K562 (cell line): ENCODE measurements at regions not wholly inside any gene's neighbourhood (a gene's known extent, or its start where the extent isn't known, plus 50 kb on each side); places are given as distances from the start of the nearest gene placed in this dataset.

ENCODE experiments used
- ATAC-seq: fragments of 200-7000 bp; cut with Tn5 transposase; 3 replicates; pipeline ENCODE4 v1.9.1; 2020; ENCODE audit warnings: moderate library complexity
- BruUV-seq: library from RNA; stranded (reverse); fragments of 400-500 nt; replicated peaks from 2 replicates; lab custom pipeline; 2021; lab: Mats Ljungman, UMichigan
- CTCF ChIA-PET: fragments of 300-600 bp; formaldehyde crosslinking; extraction: SDS; loops from one replicate; lab custom pipeline; 2021; ENCODE audit warnings: low intra/inter-chr PET ratio; lab: Yijun Ruan, JAX
- POLR2A ChIA-PET: fragments of 300-600, 350-650 bp; sonication (Branson Sonifier 250); formaldehyde crosslinking; extraction: SDS; loops from one replicate; lab custom pipeline; 2021; ENCODE audit warnings: antibody characterized with exemption, inconsistent platforms; lab: Yijun Ruan, JAX
- DNase-seq, 4 experiments: peaks; one replicate each; pipeline versions ENCODE4 v3.0.0 to v3.0.0-alpha.2; 2011 to 2018; ENCODE audit warnings: low spot score in 3 of 4, mixed read lengths in 3 of 4; ENCODE audit errors: extremely low read depth in 1 of 4
- FAIRE-seq: peaks from 2 replicates; lab custom pipeline; 2011; peaks lifted over from hg19 to GRCh38; lab: Jason Lieb, UNC
- H2AFZ ChIP-seq: 2 replicates; pipeline ENCODE4 v1.6.0; 2011; ENCODE audit warnings: low read depth, low read length, control low read depth, inconsistent platforms
- H3K27ac ChIP-seq: fragments of 200-600 bp; 3 replicates; pipeline ENCODE4 v1.8.0; 2011; ENCODE audit warnings: low read depth, mild to moderate bottlenecking, control low read depth, inconsistent platforms, low read length, moderate library complexity, mixed read lengths; ENCODE audit errors: extremely low read depth
- H3K27me3 ChIP-seq, 2 experiments: fragments of 300-600 bp in 1 of 2; 2 replicates in 1 of 2; 3 replicates in 1 of 2; pipeline versions ENCODE4 v1.6.0 to v1.8.0; 2011; ENCODE audit warnings: inconsistent platforms in 2 of 2, low read length in 2 of 2, mild to moderate bottlenecking in 1 of 2, mixed read lengths in 1 of 2, moderate library complexity in 1 of 2; ENCODE audit not compliant: control insufficient read depth in 2 of 2, insufficient read depth in 2 of 2
- H3K36me3 ChIP-seq: fragments of 300-600 bp; 3 replicates; pipeline ENCODE4 v1.8.0; 2011; ENCODE audit warnings: mild to moderate bottlenecking, low read length, inconsistent platforms; ENCODE audit not compliant: control insufficient read depth, insufficient read depth
- H3K4me1 ChIP-seq, 2 experiments: fragments of 200-600 bp in 1 of 2; replicated peaks in 1 of 2; 2 replicates in 1 of 2; 3 replicates in 1 of 2; pipeline versions ENCODE4 v1.5.1 to v1.8.0; 2011; ENCODE audit warnings: inconsistent platforms in 2 of 2, low read length in 2 of 2, mild to moderate bottlenecking in 1 of 2, mixed read lengths in 1 of 2, moderate library complexity in 1 of 2; ENCODE audit not compliant: control insufficient read depth in 2 of 2, insufficient read depth in 2 of 2
- H3K4me2 ChIP-seq: 2 replicates; pipeline ENCODE4 v1.6.1; 2011; ENCODE audit warnings: low read length, control low read depth, inconsistent platforms, mixed read lengths; ENCODE audit not compliant: insufficient read depth
- H3K4me3 ChIP-seq: fragments of 200-600 bp; sonication (generic), shearing (Covaris generic); 2 replicates; pipeline ENCODE4 v1.5.1; 2016; ENCODE audit warnings: control low read depth, inconsistent platforms
- H3K79me2 ChIP-seq: fragments of 200-600 bp; 3 replicates; pipeline ENCODE4 v1.8.0; 2011; ENCODE audit warnings: low read length, inconsistent platforms; ENCODE audit not compliant: control insufficient read depth, insufficient read depth
- H3K9ac ChIP-seq, 2 experiments: 2 replicates each; pipeline versions ENCODE4 v1.6.0 to v1.6.1; 2011; ENCODE audit warnings: low read depth in 2 of 2, low read length in 2 of 2, control low read depth in 1 of 2, inconsistent platforms in 1 of 2, mild to moderate bottlenecking in 1 of 2, mixed read lengths in 1 of 2; ENCODE audit not compliant: insufficient read depth in 1 of 2
- H3K9me1 ChIP-seq: one replicate; pipeline ENCODE4 v1.6.0; 2011; ENCODE audit warnings: inconsistent platforms, mild to moderate bottlenecking, low read length, moderate library complexity; ENCODE audit not compliant: control insufficient read depth, insufficient read depth
- H3K9me3 ChIP-seq: replicated peaks from 2 replicates; pipeline ENCODE4 v1.5.1; 2011; ENCODE audit warnings: low read depth, low read length, inconsistent platforms; ENCODE audit not compliant: control insufficient read depth, insufficient read depth
- H4K20me1 ChIP-seq: replicated peaks from 2 replicates; pipeline ENCODE4 v1.6.1; 2011; ENCODE audit warnings: low read length, inconsistent platforms, mixed read lengths; ENCODE audit not compliant: control insufficient read depth, insufficient read depth
- CBX8 ChIP-seq: fragments of 200-600 bp; sonication (generic); IDR thresholded peaks from 2 replicates; pipeline ENCODE4 v1.6.1; 2012; ENCODE audit warnings: borderline replicate concordance, mixed run types, low read depth, mild to moderate bottlenecking, moderate library complexity, mixed read lengths, low read length, control low read depth, inconsistent platforms; ENCODE audit not compliant: poor library complexity, severe bottlenecking; ENCODE audit errors: extremely low read depth
- FOXP4 ChIP-seq: sonication (generic); formaldehyde crosslinking; IDR thresholded peaks from 2 replicates; pipeline ENCODE4 v1.8.0; 2022; ENCODE audit warnings: mild to moderate bottlenecking, missing genetic modification reagents, borderline replicate concordance
- GTF2A2 ChIP-seq: IDR thresholded peaks from 2 replicates; pipeline ENCODE4 v1.6.1; 2016; ENCODE audit warnings: mild to moderate bottlenecking, missing genetic modification characterization, missing compliant biosample characterization
- HIVEP1 ChIP-seq: fragments of 250-450 bp; sonication (Bioruptor Pico); IDR thresholded peaks from 2 replicates; pipeline ENCODE4 v1.4.0; 2020; ENCODE audit warnings: mild to moderate bottlenecking
- KLF1 ChIP-seq: fragments of 450-650 bp; IDR thresholded peaks from 2 replicates; pipeline ENCODE4 v1.6.1; 2016; ENCODE audit warnings: missing genetic modification characterization, missing compliant biosample characterization
- MCM2 ChIP-seq: fragments of 450-650 bp; IDR thresholded peaks from 2 replicates; pipeline ENCODE4 v1.6.1; 2017; ENCODE audit warnings: low read depth, mild to moderate bottlenecking
- PCBP1 ChIP-seq: fragments of 200-400 bp; formaldehyde crosslinking; IDR thresholded peaks from 2 replicates; pipeline ENCODE4 v1.6.1; 2018; ENCODE audit warnings: mild to moderate bottlenecking, low read depth, low read length; ENCODE audit not compliant: poor library complexity, severe bottlenecking
- POU5F1 ChIP-seq: fragments of 150-350 bp; IDR thresholded peaks from 2 replicates; pipeline ENCODE4 v1.6.1; 2014; ENCODE audit warnings: borderline replicate concordance, low read length, low read depth, mild to moderate bottlenecking; ENCODE audit not compliant: partially characterized antibody
- RBM39 ChIP-seq: fragments of 200-400 bp; formaldehyde crosslinking; optimal IDR thresholded peaks from 2 replicates; pipeline ENCODE3; 2018; ENCODE audit warnings: low read depth, low read length
- RNF2 ChIP-seq: sonication (generic); IDR thresholded peaks from 2 replicates; pipeline ENCODE4 v1.6.1; 2016
- STAT5B ChIP-seq: fragments of 250-450 bp; sonication (Bioruptor Pico); IDR thresholded peaks from 2 replicates; pipeline ENCODE4 v1.8.0; 2021; ENCODE audit warnings: mild to moderate bottlenecking, inconsistent platforms
- TSHZ1 ChIP-seq: fragments of 250-450 bp; sonication (Bioruptor Pico); IDR thresholded peaks from 2 replicates; pipeline ENCODE4 v1.4.0; 2020; ENCODE audit warnings: mild to moderate bottlenecking, moderate library complexity
- ZBED1 ChIP-seq: IDR thresholded peaks from 2 replicates; pipeline ENCODE4 v1.6.1; 2014
- ZBTB7A ChIP-seq: IDR thresholded peaks from 2 replicates; pipeline ENCODE4 v1.6.1; 2011; ENCODE audit warnings: low read depth, mild to moderate bottlenecking, low read length, moderate library complexity, borderline replicate concordance; ENCODE audit not compliant: control insufficient read depth
- ZC3H11A ChIP-seq: IDR thresholded peaks from 2 replicates; pipeline ENCODE4 v1.6.1; 2012; ENCODE audit warnings: low read depth, low read length, improper control_type of control experiment
- ZNF778 ChIP-seq: fragments of 450-650 bp; formaldehyde crosslinking; IDR thresholded peaks from 2 replicates; pipeline ENCODE4 v1.4.0; 2020; ENCODE audit warnings: mild to moderate bottlenecking, moderate library complexity
- WGBS: fragments of 100-300 bp; shearing (Covaris generic); methylation state at CpG from one replicate; pipeline ENCODE4 v1.1.6; 2016; ENCODE audit warnings: low coverage, mixed read lengths; ENCODE audit not compliant: insufficient coverage; ENCODE audit errors: missing lambda C conversion rate; 5-methylcytosine and 5-hydroxymethylcytosine counted together
- in situ Hi-C: fragments of 300-500 bp; cut with MboI; formaldehyde crosslinking; loops from 4 replicates; pipeline ENCODE4 v1.15.0; 2018; ENCODE audit warnings: inconsistent platforms, mixed read lengths
- intact Hi-C: fragments of 100-400 bp; cut with micrococcal nuclease; formaldehyde crosslinking; loops from 2 replicates; pipeline ENCODE4 v1.14.2; 2022
- TF ChIP-seq, protein P1 (sequence below): fragments of 450-650 bp; formaldehyde crosslinking; IDR thresholded peaks from 2 replicates; pipeline ENCODE4 v1.4.0; 2022; ENCODE audit warnings: mild to moderate bottlenecking, moderate library complexity

- POLR2A ChIA-PET = no interaction called here
- TF ChIP-seq MCM2 (no peak), RNF2 (no peak), ZNF778 (CRISPR knock-in tag) (no peak), ZBTB7A (no peak), STAT5B (no peak), TSHZ1 (CRISPR knock-in tag) (no peak), RBM39 (no peak), KLF1 (tag) (no peak), PCBP1 (no peak), HIVEP1 (no peak), ZBED1 (no peak), POU5F1 (no peak), FOXP4 (CRISPR knock-in tag) (no peak), CBX8 (no peak), GTF2A2 (no peak), ZC3H11A (no peak)
- TF ChIP-seq, protein P1, sequence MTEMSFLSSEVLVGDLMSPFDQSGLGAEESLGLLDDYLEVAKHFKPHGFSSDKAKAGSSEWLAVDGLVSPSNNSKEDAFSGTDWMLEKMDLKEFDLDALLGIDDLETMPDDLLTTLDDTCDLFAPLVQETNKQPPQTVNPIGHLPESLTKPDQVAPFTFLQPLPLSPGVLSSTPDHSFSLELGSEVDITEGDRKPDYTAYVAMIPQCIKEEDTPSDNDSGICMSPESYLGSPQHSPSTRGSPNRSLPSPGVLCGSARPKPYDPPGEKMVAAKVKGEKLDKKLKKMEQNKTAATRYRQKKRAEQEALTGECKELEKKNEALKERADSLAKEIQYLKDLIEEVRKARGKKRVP (CRISPR knock-in tag) = no peak
Measured at GRCh38 chr1:9475061-9475627, 64.1 kb upstream of the SLC25A33 start.

More at GRCh38 chr1:9475061-9475627, 64.1 kb upstream of the SLC25A33 start:
- no peak overlapping the region for H2AFZ ChIP-seq
- H3K36me3 ChIP-seq = no peaks in the 10 kb centered on the region
- no peaks in the 10 kb centered on the region; the same call in 1 of the 2 replicates for H4K20me1 ChIP-seq
- intact Hi-C loops = no loop called here
- peaks cover 0 to 4% of the 10 kb centered on the region in 2 experiments; a peak in 1 of 5 replicates for H3K4me1 ChIP-seq
- H3K79me2 ChIP-seq = no peaks in the 10 kb centered on the region
- DNase-seq (no peak), FAIRE-seq (no peak), ATAC-seq (no peak)
- no peak overlapping the region for H3K4me2 ChIP-seq
- no TSS peak for BruUV-seq
- no peaks in the 10 kb centered on the region; the same call in 1 of the 2 replicates for H3K9me3 ChIP-seq
- 1% methylated on average over 15 of the region's 15 CpGs for WGBS
- no peak overlapping the region for H3K4me3 ChIP-seq
- CTCF ChIA-PET = no interaction called here
- H3K9ac ChIP-seq = no peak overlapping the region; a peak in 1 of 4 replicates
- H3K27me3 ChIP-seq = peaks cover 25 to 63% of the 10 kb centered on the region in 2 experiments
- no peak overlapping the region for H3K27ac ChIP-seq
- in situ Hi-C loops = no loop called here
- no peaks in the 10 kb centered on the region for H3K9me1 ChIP-seq
